Suprapubic skin (tissue), 4 donors: ENCODE measurements at regions not wholly inside any gene's neighbourhood (a gene's known extent, or its start where the extent isn't known, plus 50 kb on each side); places are given as distances from the start of the nearest gene placed in this dataset.

Experiments
- DNase-seq, 2 donors: peaks; one replicate each; pipeline ENCODE4 v3.0.0-alpha.2; 2019; ENCODE audit warnings: low spot score in 2 of 2
- H3K27ac ChIP-seq: fragments of 200-600 bp; sonication (generic); one replicate; pipeline ENCODE4 v1.5.1; 2019
- H3K27me3 ChIP-seq: fragments of 200-600 bp; sonication (generic); one replicate; pipeline ENCODE4 v1.5.1; 2019
- H3K36me3 ChIP-seq: fragments of 200-600 bp; sonication (generic); one replicate; pipeline ENCODE4 v1.5.1; 2019
- H3K4me1 ChIP-seq: fragments of 200-600 bp; sonication (generic); one replicate; pipeline ENCODE4 v1.5.1; 2019
- H3K4me3 ChIP-seq: fragments of 200-600 bp; sonication (generic); one replicate; pipeline ENCODE4 v1.5.1; 2019; ENCODE audit warnings: mild to moderate bottlenecking
- H3K9me3 ChIP-seq: fragments of 200-600 bp; sonication (generic); one replicate; pipeline ENCODE4 v1.5.1; 2019
- CTCF ChIP-seq, 2 donors: fragments of 200-600 bp in 1 of 2; fragments of 450-650 bp in 1 of 2; sonication (generic) in 1 of 2; IDR thresholded peaks; one replicate each; pipeline ENCODE4 v1.5.1; 2016 to 2019; ENCODE audit warnings: antibody characterized with exemption in 2 of 2, mild to moderate bottlenecking in 1 of 2, moderate library complexity in 1 of 2
- EP300 ChIP-seq: sonication (generic); formaldehyde crosslinking; IDR thresholded peaks from one replicate; pipeline ENCODE4 v1.6.1; 2017; ENCODE audit warnings: antibody characterized with exemption
- POLR2A ChIP-seq, 2 donors: fragments of 450-650 bp; IDR thresholded peaks; one replicate each; pipeline ENCODE4 v1.6.1; 2017; ENCODE audit warnings: antibody characterized with exemption in 2 of 2, mild to moderate bottlenecking in 2 of 2, moderate library complexity in 2 of 2
- POLR2AphosphoS5 ChIP-seq, 3 donors: sonication (generic); formaldehyde crosslinking; IDR thresholded peaks; one replicate each; pipeline ENCODE4 v1.6.1; 2017; ENCODE audit warnings: antibody characterized with exemption in 3 of 3
- WGBS: methylation state at CpG from one replicate; pipeline ENCODE4 v1.1.5; 2018; 5-methylcytosine and 5-hydroxymethylcytosine counted together

- DNase-seq = no peak
- no peak for TF ChIP-seq EP300
- no peak for TF ChIP-seq POLR2A (IDR thresholded peaks at IDR 0.05)
- no peak for TF ChIP-seq CTCF (IDR thresholded peaks at IDR 0.05)
- no peak for TF ChIP-seq POLR2AphosphoS5 (IDR thresholded peaks at IDR 0.05)
- Histone ChIP-seq H3K4me1 (no peaks in the 10 kb centered on the region), H3K27ac (no peak overlapping the region), H3K27me3 (no peaks in the 10 kb centered on the region), H3K36me3 (no peaks in the 10 kb centered on the region), H3K9me3 (no peaks in the 10 kb centered on the region), H3K4me3 (no peak overlapping the region)
- 87% methylated on average over 2 of the region's 2 CpGs for WGBS
Measured at GRCh38 chr12:124165695-124166094, 129.2 kb upstream of the RFLNA start.

GRCh38 chr12:124167141-124167540 lies 127.8 kb upstream of the RFLNA start:
- Histone ChIP-seq H3K36me3 (no peaks in the 10 kb centered on the region), H3K27ac (no peak overlapping the region), H3K27me3 (no peaks in the 10 kb centered on the region), H3K4me3 (no peak overlapping the region), H3K4me1 (no peaks in the 10 kb centered on the region), H3K9me3 (no peaks in the 10 kb centered on the region)
- DNase-seq = no peak
- no peak for TF ChIP-seq EP300
- no peak for TF ChIP-seq POLR2A (IDR thresholded peaks at IDR 0.05)
- no peak for TF ChIP-seq CTCF (IDR thresholded peaks at IDR 0.05)
- no peak for TF ChIP-seq POLR2AphosphoS5 (IDR thresholded peaks at IDR 0.05)
- 92% methylated on average over 18 of the region's 21 CpGs for WGBS

GRCh38 chr12:124168016-124168786 lies 126.7 kb upstream of the RFLNA start:
- Histone ChIP-seq H3K36me3 (no peaks in the 10 kb centered on the region), H3K27me3 (no peaks in the 10 kb centered on the region), H3K4me1 (no peaks in the 10 kb centered on the region), H3K4me3 (no peak overlapping the region), H3K27ac (no peak overlapping the region), H3K9me3 (no peaks in the 10 kb centered on the region)
- DNase-seq = no peak
- no peak for TF ChIP-seq CTCF (IDR thresholded peaks at IDR 0.05)
- 83% methylated on average over 8 of the region's 8 CpGs for WGBS

- TF ChIP-seq EP300 (no peak), POLR2A (IDR thresholded peaks at IDR 0.05) (no peak), CTCF (IDR thresholded peaks at IDR 0.05) (no peak), POLR2AphosphoS5 (IDR thresholded peaks at IDR 0.05) (no peak)
- H3K36me3 ChIP-seq = no peaks in the 10 kb centered on the region
- H3K27me3 ChIP-seq = no peaks in the 10 kb centered on the region
- no peak overlapping the region for H3K27ac ChIP-seq
- DNase-seq = no peak
- no peaks in the 10 kb centered on the region for H3K9me3 ChIP-seq
- H3K4me3 ChIP-seq = no peak overlapping the region
- 83% methylated on average over 4 of the region's 4 CpGs for WGBS
- no peaks in the 10 kb centered on the region for H3K4me1 ChIP-seq
Measured at GRCh38 chr12:124169577-124170284, 125.2 kb upstream of the RFLNA start.

GRCh38 chr12:124170760-124171159 lies 124.1 kb upstream of the RFLNA start:
- H3K27me3 ChIP-seq = peaks cover 3% of the 10 kb centered on the region
- H3K9me3 ChIP-seq = no peaks in the 10 kb centered on the region
- 54% methylated on average over 5 of the region's 5 CpGs for WGBS
- H3K4me1 ChIP-seq = no peaks in the 10 kb centered on the region
- TF ChIP-seq EP300 = no peak
- no peak for TF ChIP-seq CTCF (IDR thresholded peaks at IDR 0.05)
- no peak for TF ChIP-seq POLR2A (IDR thresholded peaks at IDR 0.05)
- no peak for TF ChIP-seq POLR2AphosphoS5 (IDR thresholded peaks at IDR 0.05)
- H3K36me3 ChIP-seq = no peaks in the 10 kb centered on the region
- DNase-seq = no peak
- H3K27ac ChIP-seq = no peak overlapping the region
- no peak overlapping the region for H3K4me3 ChIP-seq
